HPDE6-E6E7 (cell line): ENCODE measurements at regions not wholly inside any gene's neighbourhood (a gene's known extent, or its start where the extent isn't known, plus 50 kb on each side); places are given as distances from the start of the nearest gene placed in this dataset.
"Not testable (repeated sequence)": the region's sequence is repeated elsewhere in the genome, so short reads cannot be mapped to it uniquely, and the experiment has no call there.

Experiments
- DNase-seq: peaks from one replicate; pipeline ENCODE4 v3.0.0; 2011; ENCODE audit warnings: missing footprints; ENCODE audit errors: extremely low spot score

DNA sequence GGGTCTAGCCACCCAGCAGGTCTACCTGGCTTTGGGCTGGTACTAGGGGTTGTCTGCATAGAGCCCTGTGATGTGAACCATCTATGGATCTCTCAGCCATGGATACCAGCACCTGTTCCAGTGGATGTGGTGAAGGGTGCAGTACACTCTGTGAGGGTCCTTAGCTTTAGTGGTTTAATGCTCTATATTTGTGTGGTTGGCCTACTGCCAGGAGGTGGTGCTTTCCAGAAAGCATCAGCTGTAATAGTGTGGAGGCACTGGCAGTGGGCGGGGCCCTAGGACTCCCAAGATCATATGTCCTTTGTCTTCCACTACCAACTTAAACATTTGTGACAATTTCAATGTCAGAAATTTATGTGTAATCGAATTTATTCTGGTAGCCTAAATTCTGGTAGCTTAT is 1065.1 kb downstream of the RPIA start:
- DNase-seq: not testable (repeated sequence)

DNA sequence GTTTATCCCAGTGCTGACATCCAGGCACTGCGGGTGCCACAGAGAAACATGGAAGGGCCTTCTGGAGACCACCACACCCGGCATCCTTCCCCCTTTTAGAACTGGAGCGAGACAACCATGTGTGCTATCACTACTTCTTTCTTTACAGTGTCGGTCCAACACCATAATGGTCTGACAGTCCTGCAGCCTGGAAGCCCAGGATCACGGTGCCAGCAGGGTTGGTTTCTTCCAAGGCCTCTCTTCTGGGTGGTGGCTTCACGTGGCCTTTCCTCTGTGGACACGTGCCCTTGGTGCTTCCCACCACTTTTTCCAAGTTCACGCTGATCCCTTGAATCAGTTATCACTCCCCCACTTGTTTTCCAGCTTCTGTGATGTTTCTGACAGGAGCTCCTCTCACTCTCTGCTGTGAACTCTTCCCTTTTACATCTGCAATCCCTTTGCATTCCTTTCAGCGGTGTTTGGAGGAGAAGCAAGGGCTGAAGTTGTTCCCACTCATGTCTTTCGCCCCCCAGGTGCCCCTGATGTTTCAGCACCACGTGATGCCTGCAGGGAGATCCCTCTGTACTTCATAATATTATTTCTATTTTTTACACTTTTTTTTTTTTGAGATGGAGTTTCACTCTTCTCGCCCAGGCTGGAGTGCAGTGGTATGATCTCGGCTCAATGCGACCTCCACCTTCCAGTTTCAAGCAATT is 1067.0 kb downstream of the RPIA start:
- not testable (repeated sequence) for DNase-seq

DNA sequence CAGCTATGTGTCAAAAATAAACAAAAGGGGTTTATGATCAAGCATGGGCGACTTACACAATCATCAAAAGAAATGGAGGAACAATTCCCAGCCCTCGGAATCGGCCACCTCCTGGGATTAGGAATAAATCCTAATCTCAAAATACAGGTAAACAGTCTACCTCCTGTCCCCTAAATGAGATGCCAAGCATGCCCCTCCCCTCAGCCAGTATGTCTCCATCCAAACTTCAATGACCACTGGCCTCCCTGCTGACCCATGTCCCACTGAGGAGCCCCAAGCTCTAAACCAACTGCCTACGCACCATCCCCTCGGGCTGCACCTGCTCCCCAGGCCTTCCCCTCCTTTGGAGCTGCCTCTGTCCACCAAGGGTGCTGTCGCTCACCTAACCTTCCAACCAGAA is 1069.3 kb downstream of the RPIA start:
- DNase-seq: not testable (repeated sequence)

DNA sequence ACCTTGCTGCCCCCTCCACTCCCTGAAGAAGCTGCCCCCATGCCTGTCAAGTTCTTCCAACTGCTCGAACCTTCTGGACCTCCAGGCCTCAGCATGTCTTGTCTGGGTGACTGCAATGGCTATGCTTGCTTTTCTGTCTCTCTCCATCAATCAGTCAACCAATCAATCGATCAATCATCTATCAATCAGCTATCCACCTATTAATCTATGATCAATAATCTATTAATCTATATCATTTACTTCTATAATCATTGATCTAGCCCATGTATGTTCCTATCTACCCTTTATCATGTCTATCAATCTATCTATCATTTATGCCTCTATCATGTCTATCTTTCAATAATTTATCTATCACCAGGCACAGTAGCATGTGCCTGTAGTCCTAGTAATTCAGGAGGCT is 1069.7 kb downstream of the RPIA start:
- DNase-seq: not testable (repeated sequence)

DNA sequence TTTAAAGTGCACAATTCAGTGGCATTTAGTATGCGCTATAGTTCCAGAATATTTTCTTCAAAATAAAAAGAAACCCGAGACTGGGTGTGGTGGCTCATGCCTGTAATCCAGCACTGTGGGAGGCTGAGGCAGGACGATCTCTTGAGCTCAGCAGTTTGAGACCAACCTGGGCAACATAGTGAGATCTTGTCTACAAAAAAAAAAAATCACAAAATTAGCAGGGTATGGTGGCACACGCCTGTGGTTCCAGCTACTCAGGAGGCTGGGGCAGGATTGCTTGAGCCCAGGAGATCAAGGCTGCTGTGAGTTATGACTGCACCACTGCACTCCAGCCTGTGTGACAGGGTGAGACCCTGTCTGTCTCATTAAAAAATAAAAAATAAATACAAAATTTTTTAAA is 1070.4 kb downstream of the RPIA start:
- DNase-seq: not testable (repeated sequence)

DNA sequence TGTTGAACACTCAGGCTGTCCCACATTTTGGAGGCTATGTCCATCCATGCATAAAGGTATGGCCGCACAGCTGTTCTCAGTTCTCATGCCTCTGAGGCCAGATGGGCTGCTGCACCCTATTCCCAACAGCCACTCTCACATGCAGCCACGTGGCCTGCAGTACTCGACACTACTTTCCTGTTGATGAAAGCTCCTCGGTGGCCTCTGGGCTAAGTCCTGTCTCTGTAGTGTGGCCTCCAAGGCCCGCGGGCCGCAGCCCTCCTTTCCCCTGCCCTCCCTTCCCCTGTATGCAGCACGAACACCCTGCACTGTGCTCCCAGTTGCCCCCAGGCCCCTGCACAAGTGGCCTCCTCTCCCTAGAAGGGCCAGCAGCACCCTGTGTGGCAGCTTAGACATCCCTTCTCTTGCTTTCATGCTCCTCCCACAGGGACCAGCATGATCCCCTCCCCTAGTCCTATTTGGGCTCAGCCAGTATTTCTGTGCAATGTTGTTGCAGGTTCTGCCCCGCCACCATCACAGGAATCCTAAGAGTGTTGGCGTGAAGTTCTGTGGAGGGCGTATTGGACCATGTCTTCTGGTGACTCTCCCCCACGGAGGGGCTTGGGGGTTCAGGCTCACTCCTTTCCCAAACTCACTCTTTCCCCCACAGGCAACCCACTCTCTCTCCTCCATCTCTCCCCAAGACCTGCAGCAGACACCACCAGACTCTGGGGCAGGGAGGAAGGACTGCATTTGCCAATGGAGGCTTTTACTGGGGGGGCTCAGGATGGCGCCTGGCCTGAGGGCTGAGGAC is 1071.2 kb downstream of the RPIA start:
- not testable (repeated sequence) for DNase-seq

DNA sequence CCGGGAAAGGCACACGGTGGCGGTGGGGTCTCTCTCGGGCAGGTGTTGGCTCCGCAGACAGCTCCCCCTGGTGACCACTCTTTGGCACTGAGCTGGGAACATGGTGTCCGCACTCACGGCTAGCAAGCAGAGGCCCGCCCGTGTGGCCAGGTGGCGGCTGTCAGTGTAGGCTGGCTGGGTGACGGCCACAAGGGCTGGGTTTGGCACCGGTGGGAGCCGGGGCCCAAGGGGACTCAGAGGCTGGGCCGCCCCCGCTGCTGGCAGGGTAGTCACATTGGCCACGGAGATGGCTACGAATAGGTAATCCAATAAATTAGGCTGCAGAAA is 1071.7 kb downstream of the RPIA start:
- DNase-seq: no peak

DNA sequence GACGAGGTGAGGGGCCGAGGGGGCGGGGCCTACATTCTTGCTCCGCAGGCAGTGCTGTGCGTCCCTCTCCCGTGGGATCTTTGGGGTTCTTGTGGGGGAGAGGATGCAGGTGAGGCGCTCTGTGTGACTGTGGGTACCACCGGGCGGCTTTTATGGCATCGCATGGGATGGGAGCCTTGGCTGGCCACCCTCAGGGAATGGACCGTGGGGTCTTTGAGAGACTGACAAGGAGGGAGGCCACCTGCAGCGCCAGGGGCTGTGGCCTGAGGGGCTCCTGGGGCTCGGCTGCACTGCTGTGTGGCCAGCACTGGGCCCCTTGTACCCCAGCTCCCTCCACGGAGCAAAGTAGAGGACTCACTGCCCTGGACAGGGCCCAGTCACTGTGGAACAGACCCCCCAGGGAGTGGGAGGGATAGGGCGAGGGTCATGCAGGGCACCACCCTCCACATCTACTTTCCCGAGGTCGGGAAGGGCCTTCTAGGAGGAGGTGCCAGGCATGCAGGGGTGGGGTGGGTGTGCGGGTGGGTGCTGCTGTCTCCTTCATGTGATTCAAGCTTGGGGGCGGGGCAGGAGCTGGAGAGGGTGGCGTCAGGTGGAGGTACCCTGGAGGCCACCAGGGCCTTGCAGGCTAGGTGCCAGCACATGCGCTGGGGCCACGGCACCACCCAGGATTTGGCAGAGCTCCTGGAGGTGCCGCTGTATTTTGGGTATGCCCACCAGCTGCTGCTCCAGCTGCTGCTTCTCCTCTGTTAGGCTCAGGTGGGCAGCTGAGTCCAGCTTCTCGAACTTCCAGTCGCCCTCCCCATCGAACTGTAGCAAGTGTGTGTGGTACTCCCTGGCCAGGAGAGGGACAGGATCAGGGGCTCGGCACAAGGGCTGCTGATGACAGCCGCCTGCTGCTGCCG is 1072.4 kb downstream of the RPIA start:
- no peak for DNase-seq

DNA sequence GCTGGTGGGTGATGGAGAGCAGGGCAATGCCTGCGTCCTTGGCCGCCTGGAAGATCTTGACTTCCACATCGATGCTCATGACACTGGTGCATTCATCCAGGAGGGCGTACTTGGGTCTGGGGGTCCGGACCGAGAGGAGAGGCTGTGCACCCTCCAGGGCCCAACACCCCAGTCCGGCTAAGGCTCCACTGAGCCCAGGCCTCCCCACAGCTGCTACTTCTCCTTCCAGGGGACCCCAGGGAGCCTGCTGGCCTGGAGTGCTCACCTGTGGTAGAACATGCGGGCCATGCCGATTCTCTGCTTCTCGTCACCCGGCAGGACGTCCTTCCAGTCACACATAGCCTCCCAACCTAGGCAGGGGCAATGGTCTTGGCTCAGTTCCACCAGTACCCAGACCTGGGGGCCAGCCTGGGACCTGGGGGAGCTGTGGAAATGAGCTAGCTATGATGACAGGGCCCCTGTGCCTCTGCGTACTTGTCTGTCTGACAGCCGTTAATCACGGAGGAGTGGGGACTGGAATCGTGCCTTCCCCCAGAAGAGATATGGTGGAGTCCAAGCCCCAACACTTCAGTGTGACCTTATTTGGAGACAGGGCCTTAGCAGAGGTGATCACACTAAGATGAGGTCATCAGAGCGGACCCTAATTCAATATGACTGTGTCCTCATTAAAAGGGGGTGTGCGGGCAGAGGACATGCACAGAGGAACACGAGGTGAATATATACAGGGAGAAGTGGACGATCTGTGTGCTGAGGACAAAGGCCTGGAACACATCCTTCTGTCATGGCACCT is 1073.3 kb downstream of the RPIA start:
- not testable (repeated sequence) for DNase-seq

DNA sequence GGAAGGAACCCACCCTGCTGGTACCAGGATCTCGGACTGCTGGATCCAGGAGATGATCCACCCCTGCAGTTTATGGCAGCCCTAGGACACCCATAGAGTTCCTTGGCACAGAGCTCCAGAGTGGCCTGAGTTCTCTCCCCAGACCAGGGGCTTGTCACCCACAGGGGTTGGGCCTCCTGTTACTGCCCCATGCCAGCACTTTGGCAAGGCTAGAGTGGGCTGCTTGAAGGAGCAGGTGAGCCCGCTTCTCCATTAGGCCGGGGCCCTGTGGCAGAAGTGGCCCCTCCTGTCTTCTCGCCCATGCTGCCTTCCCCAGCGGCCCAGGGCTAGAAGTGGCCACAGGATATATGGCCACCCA is 1073.9 kb downstream of the RPIA start:
- DNase-seq: not testable (repeated sequence)

DNA sequence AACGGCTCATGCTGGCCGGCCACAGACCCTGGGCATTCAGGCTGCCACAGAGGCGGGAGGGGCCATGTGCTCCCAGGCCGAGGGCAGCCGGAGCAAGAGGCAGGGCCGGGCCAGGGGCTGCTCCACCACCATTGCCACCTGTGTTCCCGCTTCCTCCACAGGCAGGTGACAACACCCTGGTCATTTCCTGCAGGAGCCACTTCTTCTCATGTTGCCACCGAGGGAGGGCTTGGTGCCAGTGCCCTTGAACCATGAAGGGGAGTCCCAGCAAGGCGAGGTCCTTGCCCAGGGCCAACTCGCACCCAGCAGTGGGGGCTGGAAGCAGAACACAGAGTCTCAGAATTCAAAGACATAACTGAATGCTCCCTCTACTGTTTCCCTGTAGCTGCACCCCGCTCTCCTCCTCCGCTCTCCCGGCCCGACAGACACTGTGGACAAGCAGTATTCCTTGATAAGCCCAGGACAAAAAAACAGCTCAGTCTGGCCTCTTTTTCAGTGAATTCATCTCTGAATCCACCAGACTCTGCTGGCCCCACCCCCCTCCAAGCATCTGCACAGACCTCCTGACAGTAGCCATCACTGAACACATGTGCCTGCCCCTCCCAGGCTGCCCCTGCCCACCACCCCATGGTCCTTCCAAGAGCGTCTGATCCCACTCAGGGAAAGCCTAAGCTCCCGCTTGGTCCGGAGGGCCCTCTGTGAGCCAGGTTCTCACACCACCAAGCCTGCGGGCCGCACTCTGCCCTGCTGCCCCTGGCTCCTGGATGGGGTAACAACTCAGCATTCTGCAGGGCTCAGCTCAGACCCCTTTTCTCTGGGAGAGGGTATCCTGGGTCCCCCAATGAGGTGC is 1074.9 kb downstream of the RPIA start:
- DNase-seq: not testable (repeated sequence)

DNA sequence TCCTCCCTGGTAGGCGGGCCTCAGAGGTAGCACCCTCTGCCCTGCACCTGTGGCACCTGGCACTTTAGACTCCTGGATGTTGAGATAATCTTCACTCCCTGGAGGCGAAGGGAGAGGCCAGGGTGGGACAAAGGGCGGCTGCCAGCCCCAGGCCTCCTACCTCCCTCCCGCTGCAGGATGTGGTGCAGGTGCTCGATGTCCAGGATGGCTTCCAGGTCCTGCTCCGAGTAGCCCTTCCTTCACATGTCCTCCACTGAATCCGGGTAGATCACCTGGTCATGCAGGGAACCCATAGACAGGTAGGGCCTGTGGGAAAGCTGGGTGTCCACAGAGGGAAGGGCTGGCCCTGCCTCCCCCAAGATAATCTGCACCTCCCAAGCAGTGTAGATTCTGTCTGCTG is 1075.6 kb downstream of the RPIA start:
- DNase-seq: not testable (repeated sequence)

DNA sequence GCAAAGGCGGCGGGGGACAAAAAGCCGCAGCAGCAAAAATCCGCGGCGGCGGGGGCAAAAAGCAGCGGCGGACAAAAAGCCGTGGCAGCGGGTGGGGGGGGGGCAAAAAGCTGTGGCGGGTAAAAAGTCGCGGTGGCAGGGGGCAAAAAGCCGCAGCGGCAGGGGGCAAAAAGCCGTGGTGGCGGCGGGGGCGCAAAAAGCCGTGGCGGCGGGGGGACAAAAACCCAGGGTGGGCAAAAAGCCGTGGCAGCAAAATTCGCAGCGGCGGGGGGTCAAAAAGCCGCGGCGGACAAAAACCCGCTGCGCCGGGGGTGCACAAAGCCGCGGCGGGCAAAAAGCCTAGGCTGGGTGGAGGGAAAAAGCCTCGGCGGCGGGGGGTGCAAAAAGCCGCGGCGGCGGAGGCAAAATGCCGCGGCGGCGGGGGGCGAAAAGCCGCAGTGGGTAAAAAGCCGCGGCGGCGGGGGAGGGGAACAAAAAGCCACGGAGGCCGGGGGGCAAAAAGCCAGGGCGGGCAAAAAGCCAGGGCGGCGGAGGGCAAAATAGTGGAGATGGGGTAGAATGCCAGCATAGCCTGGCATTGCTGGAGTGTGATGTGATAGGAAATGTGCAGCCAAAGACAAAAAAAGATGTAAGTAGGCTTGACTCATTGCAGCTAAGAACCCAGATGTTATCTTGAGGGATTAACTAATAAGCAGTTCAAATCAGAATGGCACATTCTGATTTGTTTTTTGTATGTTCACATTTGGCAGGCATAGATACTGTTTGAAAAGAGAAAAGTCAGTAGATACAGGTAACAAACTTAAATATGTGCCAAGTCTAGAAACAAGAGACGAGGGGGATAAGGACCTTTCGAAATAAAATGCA is 1076.3 kb downstream of the RPIA start:
- no peak for DNase-seq

DNA sequence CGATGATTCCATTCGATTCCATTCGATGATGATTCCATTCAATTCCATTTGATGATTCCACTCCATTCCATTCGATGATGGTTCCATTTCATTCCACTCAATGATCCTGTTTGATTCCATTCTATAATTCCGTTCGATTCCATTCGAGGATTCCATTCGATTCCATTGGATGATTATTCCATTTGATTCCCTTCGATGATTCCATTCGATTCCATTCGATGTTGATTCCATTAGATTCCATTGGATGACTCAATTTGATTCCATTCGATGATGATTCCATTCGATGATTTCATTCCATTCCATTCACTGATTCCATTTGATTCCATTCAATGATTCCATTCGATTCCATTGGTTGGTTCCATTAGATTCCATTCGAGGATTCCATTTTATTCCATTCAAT is 1084.4 kb downstream of the RPIA start:
- DNase-seq: no peak

DNA sequence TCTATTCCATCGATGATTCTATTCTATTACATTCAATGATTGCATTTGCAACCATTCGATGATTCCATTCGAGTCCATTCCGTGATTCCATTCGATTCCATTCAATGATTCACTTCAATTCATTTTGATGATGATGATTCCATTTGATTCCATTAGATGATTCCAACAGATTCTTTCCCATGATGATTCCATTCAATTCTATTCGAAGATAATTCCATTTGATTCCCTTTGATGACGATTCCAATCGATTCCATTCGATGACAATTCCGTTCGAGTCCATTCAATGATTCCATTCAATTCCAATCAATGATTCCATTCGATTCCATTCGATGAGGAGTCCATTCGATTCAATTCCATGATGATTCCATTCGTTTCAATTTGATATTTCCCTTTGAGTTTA is 1088.8 kb downstream of the RPIA start:
- DNase-seq: no peak

DNA sequence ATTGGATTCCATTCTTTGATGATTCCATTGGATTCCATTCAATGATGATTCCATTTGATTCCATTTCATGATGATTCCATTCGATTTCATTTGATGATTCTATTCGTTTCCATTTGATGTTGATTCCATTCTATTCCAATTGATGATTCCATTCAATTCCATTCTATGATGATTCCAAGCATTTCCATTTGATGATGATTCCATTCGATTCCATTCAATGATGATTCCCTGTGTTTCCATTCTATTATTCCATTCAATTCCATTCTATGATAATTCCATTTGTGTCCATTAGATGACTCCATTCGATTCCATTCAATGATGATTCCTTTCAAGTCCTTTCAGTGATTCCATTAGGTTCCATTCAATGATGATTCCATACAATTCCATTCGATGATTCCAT is 1090.5 kb downstream of the RPIA start:
- no peak for DNase-seq

DNA sequence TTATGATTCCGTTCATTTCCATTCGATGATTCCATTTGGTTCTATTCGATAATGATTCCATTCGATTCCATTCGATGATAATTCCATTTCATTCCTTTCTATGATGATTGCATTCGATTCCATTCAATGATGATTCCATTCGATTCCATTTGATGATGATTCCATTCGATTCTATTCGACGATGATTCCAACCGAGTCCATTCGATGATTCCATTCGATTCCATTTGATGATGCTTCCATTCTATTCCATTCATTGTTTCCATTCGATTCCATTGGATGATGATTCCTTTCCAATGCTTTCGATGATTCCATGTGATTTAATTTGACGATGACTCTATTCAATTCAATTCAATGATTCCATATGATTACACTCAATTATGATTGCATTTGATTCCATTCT is 1093.5 kb downstream of the RPIA start:
- no peak for DNase-seq

DNA sequence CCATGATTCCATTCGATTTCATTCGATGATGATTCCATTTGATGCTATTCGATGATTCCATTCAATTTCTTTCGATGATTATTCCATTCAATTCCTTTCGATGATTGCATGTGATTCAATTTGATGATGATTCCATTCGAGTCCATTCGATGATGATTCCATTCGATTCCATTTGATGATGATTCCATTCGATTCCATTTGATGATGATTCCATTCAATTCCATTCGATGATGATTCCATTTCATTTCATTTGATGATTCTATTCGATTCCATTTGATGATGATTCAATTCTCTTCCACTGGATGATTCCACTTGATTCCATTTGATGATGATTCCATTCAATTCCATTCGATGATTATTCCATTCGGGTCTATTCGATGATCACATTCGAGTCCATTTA is 1094.1 kb downstream of the RPIA start:
- DNase-seq: not testable (repeated sequence)

DNA sequence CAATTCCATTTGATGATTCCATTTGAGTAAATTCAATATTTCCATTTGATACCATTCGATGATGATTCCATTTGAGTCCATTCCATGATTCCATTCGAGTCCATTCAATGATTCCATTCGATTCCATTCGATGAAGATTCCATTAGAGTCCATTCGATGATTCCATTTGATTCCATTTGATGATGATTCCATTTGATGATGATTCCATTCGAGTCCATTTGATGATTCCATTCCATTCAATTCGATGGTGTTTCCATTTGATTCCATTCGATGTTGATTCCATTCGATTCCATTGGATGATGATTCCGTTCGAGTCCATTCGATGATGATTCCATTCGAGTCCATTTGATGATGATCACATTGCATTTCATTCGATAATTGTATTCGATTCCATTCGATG is 1095.2 kb downstream of the RPIA start:
- not testable (repeated sequence) for DNase-seq

DNA sequence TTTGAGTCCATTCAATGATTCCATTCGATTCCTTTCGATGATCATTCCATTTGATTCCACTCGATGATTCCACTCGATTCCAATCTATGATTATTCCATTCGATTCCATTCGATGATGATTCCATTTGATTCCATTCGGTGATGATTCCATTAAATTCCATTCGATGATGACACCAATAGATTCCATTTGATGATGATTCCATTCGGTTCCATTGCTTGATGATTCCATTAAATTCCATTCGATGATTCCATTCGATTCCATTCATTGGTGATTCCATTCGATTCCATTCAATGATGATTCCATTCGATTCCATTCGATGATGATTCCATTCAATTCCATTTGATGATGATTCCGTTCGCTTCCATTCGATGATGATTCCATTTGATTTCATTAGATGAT is 1104.1 kb downstream of the RPIA start:
- not testable (repeated sequence) for DNase-seq
